GM19438 (cell line): ENCODE measurements at regions not wholly inside any gene's neighbourhood (a gene's known extent, or its start where the extent isn't known, plus 50 kb on each side); places are given as distances from the start of the nearest gene placed in this dataset.

ENCODE experiments used
- ATAC-seq: cut with Tn5 transposase; IDR thresholded peaks from one replicate; pipeline ENCODE4 v1.9.1; 2021; ENCODE audit warnings: low read depth; ENCODE audit not compliant: unreplicated experiment

DNA sequence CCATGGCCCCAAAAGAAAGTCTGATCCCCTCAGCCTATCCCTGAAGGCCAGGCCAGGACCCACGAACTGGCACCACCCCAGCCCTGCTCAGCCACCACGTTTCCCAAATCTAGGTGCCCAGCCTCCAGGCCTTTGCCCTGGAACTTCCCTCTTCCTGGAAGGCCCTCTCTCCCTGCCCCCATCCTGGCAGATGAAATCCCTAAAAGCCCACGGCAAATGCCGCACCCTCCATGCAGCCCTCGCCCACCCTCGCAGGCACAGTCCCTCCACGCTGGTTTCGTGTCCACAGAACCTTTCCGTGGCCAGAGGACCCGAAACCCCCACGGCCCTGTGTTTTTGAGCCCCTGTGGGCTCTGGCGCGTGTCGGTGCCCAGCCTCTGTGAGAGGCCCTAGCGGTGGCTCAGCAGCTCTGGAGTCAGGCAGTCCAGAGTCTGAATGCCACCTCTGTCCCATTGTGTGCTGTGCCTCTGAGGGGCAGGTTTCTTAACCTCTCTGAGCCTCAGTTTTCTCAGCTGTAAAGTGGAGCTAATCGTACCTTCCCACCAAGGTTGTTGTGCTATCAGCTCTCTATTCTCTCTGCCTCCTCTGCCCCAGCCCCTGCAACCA lies 138.5 kb upstream of the IQSEC1 start:
- no peak for ATAC-seq

DNA sequence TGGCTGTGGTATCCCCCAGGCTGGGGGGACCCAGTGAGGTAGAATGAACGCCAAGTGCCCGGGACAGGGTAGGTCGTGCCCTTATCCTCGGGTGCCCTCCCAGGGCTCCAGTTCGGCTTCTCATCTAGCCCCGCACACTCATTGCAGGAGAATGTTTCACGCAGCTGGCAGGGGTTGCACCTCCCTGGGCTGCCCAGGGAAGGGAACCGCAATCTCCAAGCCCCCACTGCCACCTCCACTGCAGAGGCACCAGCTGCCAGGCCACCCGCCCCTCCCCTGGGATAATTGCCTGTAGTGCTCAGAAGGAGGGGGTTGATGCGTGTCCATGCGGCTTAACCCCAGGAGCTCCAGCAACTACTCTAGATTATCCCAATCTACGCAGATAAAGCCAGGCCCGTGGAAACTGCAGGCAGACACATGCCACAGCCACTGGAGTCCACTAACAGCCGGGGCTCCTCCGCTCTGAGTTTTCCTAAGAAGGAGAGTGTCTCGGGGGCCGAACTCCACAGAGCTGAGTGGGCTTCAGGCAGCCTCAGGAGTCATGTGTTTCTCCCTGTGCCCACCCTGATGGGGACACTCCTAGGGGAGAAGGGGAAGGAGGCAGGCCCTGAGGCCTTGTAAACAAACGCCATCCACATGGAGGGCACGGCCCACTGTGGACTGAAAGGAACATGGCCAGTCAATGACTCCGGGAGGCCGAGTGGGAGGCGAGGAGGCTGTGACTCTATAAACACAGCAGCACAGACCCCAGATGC lies 137.2 kb upstream of the IQSEC1 start:
- no peak for ATAC-seq

- no peak for ATAC-seq
These were observed 136.4 kb upstream of the IQSEC1 start for GRCh38 chr3:13209634-13209997.

DNA sequence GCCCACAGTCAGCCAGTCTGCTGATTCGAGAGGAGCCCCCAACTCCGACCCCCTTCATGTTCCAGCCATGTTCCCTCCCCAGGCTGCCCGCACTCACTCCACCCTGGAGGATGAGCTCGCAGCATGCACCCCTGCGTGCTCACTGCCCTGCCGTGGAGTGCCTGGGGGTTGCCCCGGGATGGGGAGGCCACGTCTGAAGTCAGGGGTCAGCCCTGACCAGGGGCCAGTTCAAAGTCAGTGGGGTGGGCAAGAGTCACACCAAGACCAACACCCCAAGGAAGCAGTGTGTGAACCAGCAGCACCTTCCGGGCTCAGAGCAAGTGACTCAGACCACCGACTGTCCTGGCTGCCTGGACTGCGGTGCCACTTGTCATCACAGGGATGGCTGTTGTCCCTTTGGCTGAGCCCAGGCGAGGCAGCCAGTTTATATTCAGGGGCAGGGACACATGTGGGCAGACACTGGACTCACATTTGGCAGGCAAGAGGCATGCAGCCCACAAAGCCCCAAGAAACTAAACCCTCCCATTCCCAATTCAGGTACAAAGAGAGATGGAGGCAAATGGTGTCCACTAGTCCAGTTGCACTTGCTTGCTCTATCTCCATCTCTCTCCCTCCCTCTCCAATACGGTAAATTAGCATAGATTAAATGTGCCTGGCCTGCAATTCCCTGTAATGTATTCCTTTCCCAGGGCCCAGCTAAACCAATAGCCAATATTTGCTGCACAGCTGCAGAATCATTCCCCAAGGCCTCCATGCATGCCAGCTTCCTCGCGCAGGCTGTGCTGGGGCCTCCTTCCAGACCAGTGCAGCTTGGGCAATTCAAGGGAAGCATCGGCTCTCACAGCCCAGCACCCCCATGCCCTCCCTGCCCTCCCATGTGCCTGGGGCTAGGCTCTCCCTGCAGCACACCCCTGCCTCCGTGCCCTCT lies 135.7 kb upstream of the IQSEC1 start:
- no peak for ATAC-seq

GRCh38 chr3:13207975-13208705 lies 134.9 kb upstream of the IQSEC1 start:
- no peak for ATAC-seq

- ATAC-seq = no peak
These were observed 134.3 kb upstream of the IQSEC1 start for GRCh38 chr3:13207578-13207922.

- ATAC-seq = no peak
These were observed 133.8 kb upstream of the IQSEC1 start for GRCh38 chr3:13206799-13207577.

DNA sequence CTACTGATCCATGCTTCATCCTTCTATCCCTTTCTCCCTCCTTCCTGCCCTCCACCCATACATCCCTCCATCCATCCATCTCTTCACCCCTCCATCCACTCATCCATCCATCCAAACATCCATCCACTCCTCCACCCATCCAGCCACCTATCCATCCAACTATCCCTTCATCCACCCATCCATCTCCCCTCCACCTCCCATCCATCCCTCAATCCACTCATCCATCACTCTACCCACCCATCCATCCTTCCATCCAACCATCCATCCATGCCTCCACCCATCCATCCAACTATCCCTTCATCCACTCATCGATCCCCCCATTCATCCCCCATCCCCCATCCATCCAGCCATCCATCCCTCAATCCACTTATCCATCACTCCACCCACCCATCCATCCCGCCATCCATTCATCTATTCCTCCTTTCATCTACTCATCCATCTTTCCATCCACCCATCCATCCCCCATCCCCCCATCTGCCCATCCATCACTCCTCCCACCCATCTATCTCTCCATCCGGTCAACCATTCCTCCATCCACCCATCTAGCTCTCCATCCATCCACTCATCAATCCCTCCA lies 132.4 kb upstream of the IQSEC1 start:
- ATAC-seq = no peak

GRCh38 chr3:13204177-13204581 lies 130.9 kb upstream of the IQSEC1 start:
- ATAC-seq = no peak

GRCh38 chr3:13203398-13204176 lies 130.4 kb upstream of the IQSEC1 start:
- ATAC-seq = no peak

GRCh38 chr3:13202744-13203397 lies 129.6 kb upstream of the IQSEC1 start:
- ATAC-seq = no peak

- ATAC-seq = no peak
These were observed 128.6 kb upstream of the IQSEC1 start for GRCh38 chr3:13201851-13202250.

DNA sequence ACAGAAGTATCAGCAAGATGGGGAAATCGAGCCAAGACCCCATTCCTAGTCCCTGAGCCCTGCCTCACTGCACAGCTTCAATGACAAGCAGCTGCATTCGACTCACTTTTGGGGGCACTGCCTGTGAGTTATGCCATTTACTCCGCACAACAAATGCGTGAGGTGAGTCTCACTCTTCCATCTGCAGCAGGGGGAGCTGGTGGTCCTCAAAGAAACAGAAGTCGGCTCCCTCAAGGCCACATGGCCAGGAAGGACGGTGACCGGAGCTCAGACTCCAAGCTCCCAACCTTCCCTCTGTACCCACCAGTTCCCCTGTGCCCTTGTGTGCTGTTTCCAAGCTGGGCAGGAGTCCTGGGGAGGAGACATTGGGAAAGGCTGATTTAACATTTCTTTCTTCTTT lies 127.7 kb upstream of the IQSEC1 start:
- ATAC-seq = no peak

- ATAC-seq = no peak
These were observed 127.2 kb upstream of the IQSEC1 start for GRCh38 chr3:13200465-13200864.

- ATAC-seq = no peak
These were observed 126.7 kb upstream of the IQSEC1 start for GRCh38 chr3:13199899-13200451.

- no peak for ATAC-seq
These were observed 126.0 kb upstream of the IQSEC1 start for GRCh38 chr3:13199006-13199776.

GRCh38 chr3:13198264-13198879 lies 125.1 kb upstream of the IQSEC1 start:
- no peak for ATAC-seq
